ENCODE measurements at regions not wholly inside any gene's neighbourhood (a gene's known extent, or its start where the extent isn't known, plus 50 kb on each side); places are given as distances from the start of the nearest gene placed in this dataset.

DNA sequence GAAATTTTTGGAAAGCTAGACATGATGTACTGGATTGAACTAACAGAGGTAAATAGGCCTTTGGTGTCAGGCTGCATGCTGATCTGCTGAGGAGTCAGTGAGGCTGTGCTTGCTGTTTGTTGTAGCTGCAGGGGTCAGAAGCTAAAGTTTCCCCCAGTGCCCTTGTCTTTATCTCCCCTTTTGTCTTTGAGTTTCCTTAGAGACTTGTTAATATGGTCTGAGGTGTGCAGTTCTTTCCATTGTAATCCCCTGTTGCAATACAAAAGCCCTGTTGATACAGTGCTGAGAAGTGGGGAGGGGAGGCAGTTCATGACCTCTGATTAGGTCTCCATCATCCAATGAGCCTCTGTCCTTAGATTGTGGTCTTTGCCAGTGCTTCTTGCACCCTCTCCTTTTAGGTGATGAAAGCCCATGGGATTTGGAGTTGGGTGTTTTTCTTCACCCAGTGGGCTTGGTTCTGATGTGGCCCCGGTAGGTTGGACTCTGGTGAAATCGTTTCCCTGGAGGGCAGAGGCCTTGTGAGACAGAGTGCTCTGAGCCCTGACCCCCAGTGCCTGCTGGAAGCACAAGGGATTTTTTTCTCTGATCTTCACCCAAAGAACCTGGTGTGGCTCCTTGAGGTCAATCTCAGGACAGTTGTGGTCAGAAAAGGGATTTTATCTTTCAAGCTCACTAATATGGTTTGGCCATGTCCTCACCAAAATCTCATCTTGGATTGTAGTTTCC, 163.1 kb downstream of the TMEM18 start:
- TF ChIP-seq, protein P1, sequence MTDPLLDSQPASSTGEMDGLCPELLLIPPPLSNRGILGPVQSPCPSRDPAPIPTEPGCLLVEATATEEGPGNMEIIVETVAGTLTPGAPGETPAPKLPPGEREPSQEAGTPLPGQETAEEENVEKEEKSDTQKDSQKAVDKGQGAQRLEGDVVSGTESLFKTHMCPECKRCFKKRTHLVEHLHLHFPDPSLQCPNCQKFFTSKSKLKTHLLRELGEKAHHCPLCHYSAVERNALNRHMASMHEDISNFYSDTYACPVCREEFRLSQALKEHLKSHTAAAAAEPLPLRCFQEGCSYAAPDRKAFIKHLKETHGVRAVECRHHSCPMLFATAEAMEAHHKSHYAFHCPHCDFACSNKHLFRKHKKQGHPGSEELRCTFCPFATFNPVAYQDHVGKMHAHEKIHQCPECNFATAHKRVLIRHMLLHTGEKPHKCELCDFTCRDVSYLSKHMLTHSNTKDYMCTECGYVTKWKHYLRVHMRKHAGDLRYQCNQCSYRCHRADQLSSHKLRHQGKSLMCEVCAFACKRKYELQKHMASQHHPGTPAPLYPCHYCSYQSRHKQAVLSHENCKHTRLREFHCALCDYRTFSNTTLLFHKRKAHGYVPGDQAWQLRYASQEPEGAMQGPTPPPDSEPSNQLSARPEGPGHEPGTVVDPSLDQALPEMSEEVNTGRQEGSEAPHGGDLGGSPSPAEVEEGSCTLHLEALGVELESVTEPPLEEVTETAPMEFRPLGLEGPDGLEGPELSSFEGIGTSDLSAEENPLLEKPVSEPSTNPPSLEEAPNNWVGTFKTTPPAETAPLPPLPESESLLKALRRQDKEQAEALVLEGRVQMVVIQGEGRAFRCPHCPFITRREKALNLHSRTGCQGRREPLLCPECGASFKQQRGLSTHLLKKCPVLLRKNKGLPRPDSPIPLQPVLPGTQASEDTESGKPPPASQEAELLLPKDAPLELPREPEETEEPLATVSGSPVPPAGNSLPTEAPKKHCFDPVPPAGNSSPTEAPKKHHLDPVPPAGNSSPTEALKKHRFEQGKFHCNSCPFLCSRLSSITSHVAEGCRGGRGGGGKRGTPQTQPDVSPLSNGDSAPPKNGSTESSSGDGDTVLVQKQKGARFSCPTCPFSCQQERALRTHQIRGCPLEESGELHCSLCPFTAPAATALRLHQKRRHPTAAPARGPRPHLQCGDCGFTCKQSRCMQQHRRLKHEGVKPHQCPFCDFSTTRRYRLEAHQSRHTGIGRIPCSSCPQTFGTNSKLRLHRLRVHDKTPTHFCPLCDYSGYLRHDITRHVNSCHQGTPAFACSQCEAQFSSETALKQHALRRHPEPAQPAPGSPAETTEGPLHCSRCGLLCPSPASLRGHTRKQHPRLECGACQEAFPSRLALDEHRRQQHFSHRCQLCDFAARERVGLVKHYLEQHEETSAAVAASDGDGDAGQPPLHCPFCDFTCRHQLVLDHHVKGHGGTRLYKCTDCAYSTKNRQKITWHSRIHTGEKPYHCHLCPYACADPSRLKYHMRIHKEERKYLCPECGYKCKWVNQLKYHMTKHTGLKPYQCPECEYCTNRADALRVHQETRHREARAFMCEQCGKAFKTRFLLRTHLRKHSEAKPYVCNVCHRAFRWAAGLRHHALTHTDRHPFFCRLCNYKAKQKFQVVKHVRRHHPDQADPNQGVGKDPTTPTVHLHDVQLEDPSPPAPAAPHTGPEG (CRISPR knock-in tag; IDR thresholded peaks at IDR 0.05) = no peak
- no peak for TF ChIP-seq ZNF274 (CRISPR knock-in tag; IDR thresholded peaks at IDR 0.05)
- TF ChIP-seq, protein P2, sequence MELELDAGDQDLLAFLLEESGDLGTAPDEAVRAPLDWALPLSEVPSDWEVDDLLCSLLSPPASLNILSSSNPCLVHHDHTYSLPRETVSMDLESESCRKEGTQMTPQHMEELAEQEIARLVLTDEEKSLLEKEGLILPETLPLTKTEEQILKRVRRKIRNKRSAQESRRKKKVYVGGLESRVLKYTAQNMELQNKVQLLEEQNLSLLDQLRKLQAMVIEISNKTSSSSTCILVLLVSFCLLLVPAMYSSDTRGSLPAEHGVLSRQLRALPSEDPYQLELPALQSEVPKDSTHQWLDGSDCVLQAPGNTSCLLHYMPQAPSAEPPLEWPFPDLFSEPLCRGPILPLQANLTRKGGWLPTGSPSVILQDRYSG (CRISPR knock-in tag; IDR thresholded peaks at IDR 0.05) = no peak
- no peak for TF ChIP-seq GFI1 (CRISPR knock-in tag; IDR thresholded peaks at IDR 0.05; ENCODE audit: borderline replicate concordance)
- TF ChIP-seq, protein P3, sequence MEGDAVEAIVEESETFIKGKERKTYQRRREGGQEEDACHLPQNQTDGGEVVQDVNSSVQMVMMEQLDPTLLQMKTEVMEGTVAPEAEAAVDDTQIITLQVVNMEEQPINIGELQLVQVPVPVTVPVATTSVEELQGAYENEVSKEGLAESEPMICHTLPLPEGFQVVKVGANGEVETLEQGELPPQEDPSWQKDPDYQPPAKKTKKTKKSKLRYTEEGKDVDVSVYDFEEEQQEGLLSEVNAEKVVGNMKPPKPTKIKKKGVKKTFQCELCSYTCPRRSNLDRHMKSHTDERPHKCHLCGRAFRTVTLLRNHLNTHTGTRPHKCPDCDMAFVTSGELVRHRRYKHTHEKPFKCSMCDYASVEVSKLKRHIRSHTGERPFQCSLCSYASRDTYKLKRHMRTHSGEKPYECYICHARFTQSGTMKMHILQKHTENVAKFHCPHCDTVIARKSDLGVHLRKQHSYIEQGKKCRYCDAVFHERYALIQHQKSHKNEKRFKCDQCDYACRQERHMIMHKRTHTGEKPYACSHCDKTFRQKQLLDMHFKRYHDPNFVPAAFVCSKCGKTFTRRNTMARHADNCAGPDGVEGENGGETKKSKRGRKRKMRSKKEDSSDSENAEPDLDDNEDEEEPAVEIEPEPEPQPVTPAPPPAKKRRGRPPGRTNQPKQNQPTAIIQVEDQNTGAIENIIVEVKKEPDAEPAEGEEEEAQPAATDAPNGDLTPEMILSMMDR (CRISPR knock-in tag; IDR thresholded peaks at IDR 0.05) = no peak
- TF ChIP-seq EP300 (IDR thresholded peaks at IDR 0.05; ENCODE audit: low read depth in 2 of 2, low read length in 2 of 2) = no peak
- no peak for TF ChIP-seq EP300 (CRISPR knock-in tag; IDR thresholded peaks at IDR 0.05; ENCODE audit: borderline replicate concordance)
- no peak for TF ChIP-seq RFX3 (CRISPR knock-in tag; IDR thresholded peaks at IDR 0.05)
- TF ChIP-seq ZNF550 (CRISPR knock-in tag; IDR thresholded peaks at IDR 0.05; ENCODE audit: borderline replicate concordance) = no peak
- TF ChIP-seq, protein P4, sequence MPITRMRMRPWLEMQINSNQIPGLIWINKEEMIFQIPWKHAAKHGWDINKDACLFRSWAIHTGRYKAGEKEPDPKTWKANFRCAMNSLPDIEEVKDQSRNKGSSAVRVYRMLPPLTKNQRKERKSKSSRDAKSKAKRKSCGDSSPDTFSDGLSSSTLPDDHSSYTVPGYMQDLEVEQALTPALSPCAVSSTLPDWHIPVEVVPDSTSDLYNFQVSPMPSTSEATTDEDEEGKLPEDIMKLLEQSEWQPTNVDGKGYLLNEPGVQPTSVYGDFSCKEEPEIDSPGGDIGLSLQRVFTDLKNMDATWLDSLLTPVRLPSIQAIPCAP (CRISPR knock-in tag; IDR thresholded peaks at IDR 0.05; ENCODE audit: low read depth) = no peak

All from HepG2 (cell line).